ENCODE measurements at regions not wholly inside any gene's neighbourhood (a gene's known extent, or its start where the extent isn't known, plus 50 kb on each side); places are given as distances from the start of the nearest gene placed in this dataset.

DNA sequence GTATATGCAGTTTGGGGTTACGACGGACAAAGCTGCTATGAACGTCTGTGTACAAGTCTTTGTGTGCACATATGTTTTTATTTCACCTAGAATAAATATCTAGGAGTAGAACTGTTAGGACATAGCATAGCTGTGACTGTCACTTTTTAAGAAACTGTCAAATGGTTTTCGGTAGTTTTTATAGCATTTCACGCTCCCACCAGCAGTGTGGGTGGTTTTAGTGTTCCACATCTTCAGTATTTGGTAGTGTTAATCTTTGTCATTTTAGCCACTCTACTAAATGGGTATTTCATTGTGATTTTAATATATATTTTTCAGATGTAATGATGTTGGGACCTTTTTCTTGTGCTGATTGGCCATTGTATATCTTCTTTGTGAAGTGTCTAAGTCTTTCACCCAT is 109.1 kb upstream of the BCAT1 start:
- Histone ChIP-seq H4K20me1 (peaks cover 23% of the 10 kb centered on the region; the same call in 1 of the 2 replicates), H3K9ac (peak overlapping the region; percentile 96), H3K4me2 (peak overlapping the region; percentile 94), H3K27me3 (no peaks in the 10 kb centered on the region), H3K36me3 (peaks cover 90% of the 10 kb centered on the region), H3K4me3 (peak overlapping the region; percentile 79), H3K27ac (peak overlapping the region; percentile 99), H3K4me1 (no peaks in the 10 kb centered on the region), H3K9me3 (no peaks in the 10 kb centered on the region)
- TF ChIP-seq Cebpa-rat (IDR thresholded peaks at IDR 0.05): no peak

DNA sequence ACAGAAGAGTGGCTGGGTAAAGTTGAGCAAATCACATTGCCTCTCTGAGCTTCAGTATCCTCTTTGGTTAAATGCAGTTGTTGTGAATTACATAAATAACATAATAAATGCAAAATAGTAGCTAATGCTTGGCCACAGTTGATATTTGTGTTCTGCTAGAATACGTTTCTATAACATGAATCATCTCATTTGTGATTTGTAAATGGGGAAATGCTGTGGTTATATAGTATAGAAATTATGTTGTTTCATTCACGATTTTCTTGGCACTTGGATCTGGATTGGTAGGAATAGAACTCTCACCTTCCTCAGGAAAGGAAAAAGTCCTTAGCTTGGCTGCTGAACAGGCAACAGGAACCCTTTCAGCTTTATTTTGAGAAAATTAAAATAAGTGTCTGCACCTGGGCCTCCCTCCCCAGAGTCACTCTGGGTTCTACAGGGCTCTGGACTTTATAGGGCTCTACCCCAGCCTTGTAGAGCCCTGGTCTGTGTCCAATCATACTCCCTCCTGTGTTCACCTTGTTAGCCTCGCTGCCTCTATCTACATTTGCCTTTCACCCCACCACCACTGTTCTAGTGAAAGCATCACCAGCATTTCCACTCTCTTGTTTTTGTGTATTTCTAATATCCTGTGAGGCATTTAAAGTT is 107.7 kb upstream of the BCAT1 start:
- Histone ChIP-seq H3K9me3 (no peaks in the 10 kb centered on the region), H3K9ac (peak overlapping the region; percentile 96), H3K4me1 (no peaks in the 10 kb centered on the region), H3K27ac (peak overlapping the region; percentile 99), H3K36me3 (peaks cover 76% of the 10 kb centered on the region), H3K4me2 (peak overlapping the region; percentile 94), H4K20me1 (peaks cover 9% of the 10 kb centered on the region; the same call in 1 of the 2 replicates), H3K27me3 (no peaks in the 10 kb centered on the region), H3K4me3 (peak overlapping the region; percentile 79)
- TF ChIP-seq Cebpa-rat (IDR thresholded peaks at IDR 0.05): no peak

DNA sequence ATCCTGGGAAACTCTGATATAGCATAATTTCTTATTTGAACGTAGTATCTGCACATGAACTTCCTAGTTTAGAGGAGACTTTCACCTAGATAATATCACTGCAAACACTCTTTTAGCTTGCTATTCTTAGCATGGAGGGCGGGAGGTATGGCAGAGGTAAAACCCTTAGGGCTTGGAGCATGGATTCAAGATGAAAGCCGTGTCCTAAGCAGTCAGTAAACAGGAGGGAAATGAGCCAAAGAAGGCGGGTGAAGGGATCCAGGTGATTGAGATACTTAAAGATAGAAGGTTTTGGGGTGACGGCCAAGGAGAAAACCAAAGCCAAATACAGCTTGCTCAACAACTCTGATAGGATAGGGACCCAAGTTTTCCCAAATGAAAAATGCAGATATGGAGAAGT is 107.1 kb upstream of the BCAT1 start:
- TF ChIP-seq Cebpa-rat (IDR thresholded peaks at IDR 0.05): no peak
- H3K4me2 ChIP-seq: peak overlapping the region; percentile 94
- H3K4me1 ChIP-seq: peaks cover 3% of the 10 kb centered on the region; the same call in 1 of the 2 replicates

DNA sequence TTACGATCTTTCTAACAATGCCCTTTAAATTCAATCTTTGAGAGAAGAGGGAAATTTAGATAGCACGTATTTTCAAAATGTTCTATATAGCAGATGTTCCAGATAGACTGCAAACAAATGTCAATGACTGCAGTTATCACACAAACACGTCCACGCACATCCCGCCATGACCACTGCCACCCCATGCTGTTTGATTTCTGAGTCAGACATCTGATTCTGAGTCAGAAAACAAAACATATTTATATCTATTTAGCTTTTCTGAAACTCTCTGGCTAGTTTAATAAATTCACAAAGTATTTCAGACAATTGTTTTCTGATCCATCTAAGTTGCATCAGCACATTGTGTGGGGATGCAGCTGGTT is 105.9 kb upstream of the BCAT1 start:
- Histone ChIP-seq H3K4me2 (peak overlapping the region; percentile 33), H3K9ac (peak overlapping the region; percentile 96), H4K20me1 (no peaks in the 10 kb centered on the region; the same call in 1 of the 2 replicates), H3K4me1 (peaks cover 16% of the 10 kb centered on the region), H3K27me3 (no peaks in the 10 kb centered on the region), H3K27ac (peak overlapping the region; percentile 99), H3K9me3 (no peaks in the 10 kb centered on the region), H3K4me3 (peak overlapping the region; percentile 79), H3K36me3 (peaks cover 57% of the 10 kb centered on the region)
- TF ChIP-seq Cebpa-rat (IDR thresholded peaks at IDR 0.05): no peak

More for the DNA sequence above, 107.1 kb upstream of the BCAT1 start:
- Histone ChIP-seq H3K4me3 (peak overlapping the region; percentile 79), H3K9ac (peak overlapping the region; percentile 96), H3K36me3 (peaks cover 70% of the 10 kb centered on the region), H3K27ac (peak overlapping the region; percentile 99), H4K20me1 (peaks cover 4% of the 10 kb centered on the region; the same call in 1 of the 2 replicates), H3K27me3 (no peaks in the 10 kb centered on the region), H3K9me3 (no peaks in the 10 kb centered on the region)

DNA sequence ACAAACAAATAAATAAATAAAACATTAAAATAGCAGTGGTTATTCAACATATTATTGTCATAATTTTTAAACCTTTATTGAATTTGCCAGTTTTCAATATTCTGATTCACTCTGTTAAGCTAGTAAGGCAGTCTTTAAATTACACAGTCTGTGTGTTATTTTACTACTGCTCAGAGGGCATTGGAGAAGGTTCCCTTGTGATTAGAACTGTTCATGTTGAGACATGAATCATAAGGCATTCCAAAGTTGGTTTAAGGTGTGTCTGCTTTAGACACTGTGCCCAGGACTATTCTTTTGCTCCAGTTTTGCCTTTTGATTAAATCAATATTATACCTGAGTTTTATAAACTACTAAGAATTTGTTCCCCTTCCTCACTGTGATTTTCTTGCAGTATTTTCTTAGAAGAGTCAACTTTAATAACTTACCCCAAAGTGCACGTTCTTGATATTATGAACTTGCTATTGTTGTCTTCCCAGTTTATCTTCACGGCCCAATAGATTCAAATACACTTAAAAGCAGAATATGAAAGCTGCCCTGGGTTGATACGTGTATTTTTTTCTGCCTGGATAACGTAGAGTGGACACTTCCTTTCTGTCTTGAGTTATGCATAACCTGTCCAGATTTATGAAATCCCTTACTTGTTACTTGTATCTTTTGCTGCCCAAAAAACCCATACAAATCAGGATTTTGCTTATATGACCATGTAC is 105.3 kb upstream of the BCAT1 start:
- peaks cover 52% of the 10 kb centered on the region for H3K36me3 ChIP-seq
- no peaks in the 10 kb centered on the region; the same call in 1 of the 2 replicates for H3K9me3 ChIP-seq
- H3K9ac ChIP-seq: peak overlapping the region; percentile 96
- peaks cover 21% of the 10 kb centered on the region for H3K4me1 ChIP-seq
- no peaks in the 10 kb centered on the region for H4K20me1 ChIP-seq
- H3K4me2 ChIP-seq: peak overlapping the region; percentile 33; the same call in 1 of the 2 replicates
- H3K4me3 ChIP-seq: peak overlapping the region; percentile 79
- no peaks in the 10 kb centered on the region for H3K27me3 ChIP-seq
- no peak for TF ChIP-seq Cebpa-rat (IDR thresholded peaks at IDR 0.05)
- peak overlapping the region; percentile 99 for H3K27ac ChIP-seq

DNA sequence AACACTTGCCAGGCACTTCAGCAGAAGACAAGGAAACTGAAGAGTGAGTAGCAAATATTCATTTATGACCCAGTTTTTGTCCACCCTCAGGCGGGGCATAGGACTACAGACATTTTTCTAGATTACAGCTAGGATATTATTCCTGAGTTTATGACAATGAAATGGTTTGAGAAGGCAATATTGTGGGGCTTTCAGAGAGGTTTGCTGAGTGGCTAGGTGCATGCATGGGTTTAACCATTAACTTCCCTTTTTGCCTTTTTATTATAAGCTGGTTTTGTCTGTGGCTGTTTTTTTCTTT is 104.0 kb upstream of the BCAT1 start:
- H3K4me2 ChIP-seq: no peak overlapping the region
- peak overlapping the region; percentile 96 for H3K9ac ChIP-seq
- H3K27ac ChIP-seq: peak overlapping the region; percentile 99

DNA sequence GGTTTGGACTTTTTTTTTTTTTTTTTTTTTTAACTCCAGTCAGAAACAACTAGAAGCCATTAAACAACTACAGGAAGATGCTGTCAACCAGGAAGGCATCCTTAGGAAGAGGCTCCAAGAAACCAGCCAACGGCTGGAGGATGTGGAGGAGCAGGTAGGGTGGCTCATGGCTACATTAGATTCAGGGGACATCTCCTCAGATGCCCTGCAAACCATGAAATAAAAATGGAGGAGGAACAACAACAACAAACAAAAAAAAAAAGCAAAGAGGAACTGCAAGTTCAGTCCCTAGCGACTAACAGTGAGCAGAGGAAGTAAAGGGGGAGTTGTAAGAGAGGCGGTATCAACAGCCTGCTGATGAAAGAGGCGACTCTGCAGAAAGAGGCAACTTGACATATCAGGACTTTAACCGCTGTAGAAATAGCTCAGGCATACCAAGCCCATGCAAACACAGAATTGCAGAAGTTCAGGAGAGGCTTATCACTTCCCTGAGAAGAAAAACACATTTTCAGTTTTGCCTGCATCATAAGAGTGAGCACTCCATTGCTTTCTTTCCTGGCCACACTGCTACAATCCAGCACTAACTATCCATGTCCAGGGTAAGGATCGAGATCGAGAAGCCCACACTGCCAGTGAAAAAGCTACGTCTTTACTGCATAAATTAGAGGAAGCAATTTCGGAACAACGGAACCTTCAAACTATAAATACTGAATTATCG is 103.5 kb upstream of the BCAT1 start:
- Histone ChIP-seq H3K9me3 (peaks cover 17% of the 10 kb centered on the region), H3K4me1 (peaks cover 26% of the 10 kb centered on the region), H3K36me3 (peaks cover 51% of the 10 kb centered on the region), H3K27ac (peak overlapping the region; percentile 99), H3K9ac (peak overlapping the region; percentile 96), H4K20me1 (no peaks in the 10 kb centered on the region), H3K4me3 (peak overlapping the region; percentile 79), H3K4me2 (peak overlapping the region; percentile 90), H3K27me3 (no peaks in the 10 kb centered on the region)
- peak; percentile 60; the same call in 1 of the 2 replicates for TF ChIP-seq Cebpa-rat (IDR thresholded peaks at IDR 0.05)

More for the DNA sequence above, 104.0 kb upstream of the BCAT1 start:
- H3K4me3 ChIP-seq: peak overlapping the region; percentile 79
- no peak for TF ChIP-seq Cebpa-rat (IDR thresholded peaks at IDR 0.05)
- peaks cover 26% of the 10 kb centered on the region for H3K4me1 ChIP-seq
- H4K20me1 ChIP-seq: no peaks in the 10 kb centered on the region
- no peaks in the 10 kb centered on the region for H3K27me3 ChIP-seq
- peaks cover 51% of the 10 kb centered on the region for H3K36me3 ChIP-seq
- H3K9me3 ChIP-seq: peaks cover 12% of the 10 kb centered on the region

DNA sequence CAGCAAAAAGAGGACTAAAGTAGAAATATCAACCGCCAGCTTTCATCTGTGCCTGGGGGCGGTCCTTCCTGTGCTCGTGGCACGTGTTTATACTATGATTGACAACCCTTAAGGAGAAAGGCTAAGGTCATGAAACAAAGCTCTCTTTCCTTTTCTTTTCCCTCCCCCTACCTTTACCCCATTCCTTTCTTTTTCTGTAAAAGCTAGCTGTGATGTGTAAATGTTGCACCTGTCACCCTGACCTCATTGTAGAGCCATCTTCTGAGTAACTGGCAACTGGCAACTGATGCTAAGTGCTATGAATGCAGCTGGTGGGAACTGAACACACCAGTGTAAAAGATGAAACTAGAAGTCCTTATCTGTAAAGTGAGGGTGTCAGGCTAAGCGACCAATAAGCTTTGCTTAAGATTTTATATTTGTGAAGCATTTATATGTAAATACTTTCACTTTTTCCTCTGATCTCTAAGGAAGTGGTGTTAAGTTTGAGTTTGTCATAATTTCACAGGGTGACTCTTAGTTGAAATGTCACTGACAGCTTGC is 102.8 kb upstream of the BCAT1 start:
- Histone ChIP-seq H3K4me3 (peak overlapping the region; percentile 79), H4K20me1 (no peaks in the 10 kb centered on the region), H3K36me3 (peaks cover 51% of the 10 kb centered on the region), H3K4me2 (peak overlapping the region; percentile 90), H3K4me1 (peaks cover 26% of the 10 kb centered on the region), H3K9me3 (peaks cover 23% of the 10 kb centered on the region), H3K27me3 (no peaks in the 10 kb centered on the region), H3K27ac (peak overlapping the region; percentile 99), H3K9ac (peak overlapping the region; percentile 96)
- TF ChIP-seq Cebpa-rat (IDR thresholded peaks at IDR 0.05): no peak

DNA sequence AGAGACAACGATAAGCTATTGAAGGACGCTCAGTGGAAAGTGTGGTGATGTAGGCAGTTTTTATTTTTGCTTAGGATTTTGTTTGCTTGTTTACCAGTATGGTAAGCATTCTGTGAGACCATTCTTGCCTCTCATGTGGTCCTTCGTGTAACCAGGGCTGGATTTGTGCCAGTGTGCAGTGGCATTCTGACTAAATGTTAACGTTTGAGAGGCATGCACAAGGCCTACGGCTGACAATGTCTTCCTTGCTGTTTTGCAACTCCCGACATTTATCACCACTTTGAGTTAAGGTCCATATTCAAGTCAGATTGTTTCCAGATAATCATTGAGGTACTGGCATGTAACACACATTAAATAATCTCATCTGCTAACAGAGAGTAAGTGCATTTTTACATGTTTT is 102.3 kb upstream of the BCAT1 start:
- Histone ChIP-seq H3K9ac (peak overlapping the region; percentile 96), H3K4me3 (peak overlapping the region; percentile 79), H3K4me2 (peak overlapping the region; percentile 90), H4K20me1 (no peaks in the 10 kb centered on the region), H3K27me3 (no peaks in the 10 kb centered on the region), H3K4me1 (peaks cover 26% of the 10 kb centered on the region), H3K9me3 (peaks cover 29% of the 10 kb centered on the region), H3K27ac (peak overlapping the region; percentile 99), H3K36me3 (peaks cover 50% of the 10 kb centered on the region)
- no peak for TF ChIP-seq Cebpa-rat (IDR thresholded peaks at IDR 0.05)

Data from BLaER1 (cell line).